ENCODE measurements at regions not wholly inside any gene's neighbourhood (a gene's known extent, or its start where the extent isn't known, plus 50 kb on each side); places are given as distances from the start of the nearest gene placed in this dataset.
A peak's percentile ranks its signal among the peaks of the same experiment; 100 is the strongest.
"Not testable (repeated sequence)": the region's sequence is repeated elsewhere in the genome, so short reads cannot be mapped to it uniquely, and the experiment has no call there.

DNA sequence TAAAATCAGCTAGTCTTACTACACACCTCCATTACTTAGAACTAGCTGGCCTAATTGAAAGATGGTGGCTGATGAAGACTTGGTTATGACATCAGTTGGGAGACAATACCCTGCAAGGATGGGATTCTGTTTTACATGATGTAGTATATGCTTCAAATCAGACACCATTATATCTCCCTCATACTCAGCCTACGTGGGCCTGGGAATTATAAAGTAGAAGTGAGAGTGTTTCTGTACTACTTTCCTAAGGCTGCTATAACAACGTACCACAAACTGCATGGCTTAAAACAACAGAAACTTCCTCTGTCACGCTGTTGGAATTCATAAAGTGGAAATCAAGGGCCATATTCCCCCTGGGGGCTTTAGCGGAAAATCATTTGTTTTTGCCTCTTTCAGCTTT, 190.4 kb downstream of the PAH start:
- DNase-seq, result no peak

DNA sequence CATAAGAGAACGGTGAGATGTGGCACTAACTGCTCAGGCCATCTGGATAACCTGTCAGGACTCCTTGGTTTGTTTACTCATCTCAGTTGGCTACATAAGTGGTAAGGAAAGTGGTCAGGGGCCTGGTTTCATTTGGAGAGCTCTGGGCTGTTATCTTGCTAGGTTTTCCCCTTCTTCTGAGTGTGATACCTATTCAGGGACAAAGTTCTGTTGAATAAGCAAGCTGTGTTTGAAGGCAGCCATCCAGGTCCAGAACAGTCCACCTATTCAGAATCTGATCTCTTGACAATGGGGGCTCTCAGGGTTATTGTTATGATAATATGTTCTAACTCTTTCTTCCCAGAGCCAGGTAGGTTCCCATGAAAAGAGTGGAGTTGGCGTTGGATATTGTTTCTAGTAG, 194.9 kb downstream of the PAH start:
- no peak for DNase-seq

GRCh38 chr12:102708108-102708507, 208.9 kb downstream of the PAH start:
- DNase-seq, result no peak

DNA sequence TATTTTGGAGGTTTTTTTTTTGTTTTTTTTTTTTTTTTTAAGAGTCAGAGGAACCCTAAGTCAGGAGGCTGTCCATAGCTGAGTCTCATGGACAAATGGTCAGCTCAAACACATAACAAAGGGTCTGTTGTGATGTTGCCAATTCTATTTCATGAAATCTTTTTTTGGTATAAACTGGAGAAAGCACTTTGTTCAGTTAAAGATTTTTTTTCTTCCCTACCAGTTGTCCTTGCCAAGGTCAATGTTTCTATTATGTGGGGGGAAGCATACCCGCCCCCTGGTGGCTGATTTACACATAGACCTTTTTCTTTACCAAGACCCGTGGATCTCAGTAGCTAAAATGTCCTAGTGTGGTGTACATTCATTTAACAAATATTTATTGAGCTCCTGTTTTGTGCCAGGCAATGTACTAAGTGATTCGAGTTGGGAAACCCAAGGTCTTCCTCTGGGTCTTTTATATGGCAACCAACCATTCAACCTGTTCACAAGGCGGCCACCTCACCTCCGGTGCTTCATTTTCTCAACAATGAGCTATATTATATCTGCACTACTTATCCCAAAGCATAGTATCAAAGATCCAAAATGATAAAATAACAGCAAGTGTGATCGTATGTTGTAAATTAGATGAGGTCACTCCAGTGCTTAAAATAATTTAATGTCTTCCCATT, 214.5 kb downstream of the PAH start:
- peak; percentile 10 to 35 for DNase-seq

DNA sequence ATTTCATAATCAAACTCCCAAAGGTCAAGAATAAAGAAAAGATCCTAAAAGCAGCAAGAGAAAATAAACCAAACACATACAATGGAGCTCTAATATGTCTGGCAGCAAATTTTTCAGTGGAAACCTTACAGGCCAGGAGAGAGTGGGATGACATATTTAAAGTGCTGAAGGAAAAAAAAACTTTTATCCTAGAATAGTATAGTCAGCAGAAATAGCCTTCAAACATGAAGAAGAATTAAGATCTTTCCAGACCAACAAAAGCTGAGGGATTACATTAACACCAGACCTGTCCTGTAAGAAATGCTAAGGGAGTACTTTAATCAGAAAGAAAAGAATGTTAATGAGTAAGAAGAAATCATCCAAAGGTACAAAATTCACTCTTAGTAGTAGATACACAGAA, 215.7 kb upstream of the IGF1 start:
- DNase-seq, result no peak

DNA sequence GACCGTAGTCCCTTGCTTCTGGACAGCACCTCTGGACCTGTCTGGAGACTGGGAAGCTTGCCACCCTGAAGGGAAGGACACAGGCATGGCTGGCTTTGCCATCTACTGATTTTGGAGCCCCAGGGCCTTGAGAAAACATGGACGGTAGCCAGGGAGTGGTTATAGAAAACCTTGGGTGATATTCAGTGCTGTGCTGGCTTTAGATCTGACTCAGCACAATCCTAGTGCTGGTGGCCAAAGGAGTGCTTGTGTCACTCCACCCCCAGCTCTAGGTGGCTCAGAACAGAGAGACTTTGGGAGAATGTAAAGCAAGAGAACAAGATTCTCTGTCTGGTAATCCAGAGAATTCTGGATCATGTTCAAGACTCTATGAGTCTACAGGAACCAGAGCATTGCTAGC, 214.5 kb upstream of the IGF1 start:
- no peak for DNase-seq

- DNase-seq, result no peak
Measured at GRCh38 chr12:102691773-102692555, 211.6 kb upstream of the IGF1 start.

DNA sequence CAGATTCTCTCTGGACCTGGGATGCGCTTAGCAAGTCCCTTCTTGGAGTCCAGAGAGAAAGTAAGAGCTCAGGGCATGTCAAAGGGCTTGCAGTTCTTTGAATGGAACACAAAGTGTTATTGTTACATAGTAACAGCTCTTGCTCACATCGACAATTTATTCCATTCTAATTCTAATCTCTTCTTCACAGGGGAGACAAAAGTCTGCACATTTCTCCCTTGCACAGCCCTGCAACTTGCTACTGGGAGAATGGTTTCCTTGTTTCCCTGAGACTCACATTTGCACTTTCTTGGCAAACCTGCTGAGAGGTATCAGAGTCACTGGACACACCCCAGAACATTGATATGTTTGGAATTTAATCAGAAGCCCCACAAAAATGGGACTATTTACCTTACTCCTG, 209.9 kb upstream of the IGF1 start:
- no peak for DNase-seq

GRCh38 chr12:102689701-102690100, 209.3 kb upstream of the IGF1 start:
- DNase-seq, result no peak

DNA sequence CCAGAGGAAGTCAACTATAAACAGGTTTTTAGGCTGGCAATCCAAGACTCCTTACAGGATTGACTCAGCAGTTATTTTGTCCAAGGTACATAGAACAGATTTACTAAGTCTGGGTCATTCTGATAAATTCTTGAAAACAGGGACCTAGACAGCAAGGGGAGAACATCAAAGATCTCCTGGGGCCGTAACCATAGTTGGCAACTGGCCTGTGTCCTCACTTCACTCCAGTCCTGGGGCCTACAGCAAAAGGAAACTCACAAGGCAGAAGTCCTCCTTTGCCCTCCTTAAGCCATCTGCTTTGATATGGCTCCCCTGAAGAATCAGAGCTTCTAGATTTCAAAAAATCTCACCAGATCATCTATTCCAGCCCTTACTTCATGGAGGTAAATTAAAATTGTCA, 207.2 kb upstream of the IGF1 start:
- no peak for DNase-seq

DNA sequence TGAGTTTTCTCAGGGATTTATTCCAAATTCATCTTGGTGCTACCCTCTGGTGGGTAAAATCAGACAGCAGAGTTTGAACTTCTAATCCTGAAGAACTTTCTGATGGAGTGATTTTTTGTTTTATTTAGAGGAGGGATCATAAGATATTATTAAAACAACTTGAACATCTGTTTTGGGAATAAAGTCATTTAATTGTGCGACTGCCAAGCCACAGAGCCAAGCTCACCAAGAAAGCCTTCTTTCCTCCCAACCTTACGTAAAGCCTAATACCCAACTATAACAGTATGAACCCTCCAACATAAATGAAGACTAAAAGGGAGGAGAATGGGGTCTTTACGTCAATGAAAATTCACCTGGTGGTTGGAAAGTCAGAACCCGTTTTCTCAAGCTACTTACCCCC, 205.5 kb upstream of the IGF1 start:
- no peak for DNase-seq

DNA sequence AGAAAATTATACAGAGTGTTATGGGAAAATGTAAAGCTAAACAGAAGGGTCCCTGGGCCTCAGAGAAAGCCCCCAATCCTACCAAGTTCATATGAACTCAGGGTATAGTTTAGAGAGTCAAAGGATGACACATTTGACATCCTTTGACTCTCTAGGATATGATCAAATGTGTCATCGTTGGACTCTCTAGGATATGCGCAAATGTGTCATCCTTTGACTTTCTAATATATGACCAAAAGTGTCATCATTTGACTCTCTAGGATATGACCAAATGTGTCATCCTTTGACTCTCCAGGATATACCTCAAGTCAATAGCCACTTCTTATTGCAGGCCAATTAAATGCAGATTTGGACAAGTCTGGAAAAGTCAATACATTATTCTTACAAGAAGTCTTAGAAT, 204.8 kb upstream of the IGF1 start:
- no peak for DNase-seq

DNA sequence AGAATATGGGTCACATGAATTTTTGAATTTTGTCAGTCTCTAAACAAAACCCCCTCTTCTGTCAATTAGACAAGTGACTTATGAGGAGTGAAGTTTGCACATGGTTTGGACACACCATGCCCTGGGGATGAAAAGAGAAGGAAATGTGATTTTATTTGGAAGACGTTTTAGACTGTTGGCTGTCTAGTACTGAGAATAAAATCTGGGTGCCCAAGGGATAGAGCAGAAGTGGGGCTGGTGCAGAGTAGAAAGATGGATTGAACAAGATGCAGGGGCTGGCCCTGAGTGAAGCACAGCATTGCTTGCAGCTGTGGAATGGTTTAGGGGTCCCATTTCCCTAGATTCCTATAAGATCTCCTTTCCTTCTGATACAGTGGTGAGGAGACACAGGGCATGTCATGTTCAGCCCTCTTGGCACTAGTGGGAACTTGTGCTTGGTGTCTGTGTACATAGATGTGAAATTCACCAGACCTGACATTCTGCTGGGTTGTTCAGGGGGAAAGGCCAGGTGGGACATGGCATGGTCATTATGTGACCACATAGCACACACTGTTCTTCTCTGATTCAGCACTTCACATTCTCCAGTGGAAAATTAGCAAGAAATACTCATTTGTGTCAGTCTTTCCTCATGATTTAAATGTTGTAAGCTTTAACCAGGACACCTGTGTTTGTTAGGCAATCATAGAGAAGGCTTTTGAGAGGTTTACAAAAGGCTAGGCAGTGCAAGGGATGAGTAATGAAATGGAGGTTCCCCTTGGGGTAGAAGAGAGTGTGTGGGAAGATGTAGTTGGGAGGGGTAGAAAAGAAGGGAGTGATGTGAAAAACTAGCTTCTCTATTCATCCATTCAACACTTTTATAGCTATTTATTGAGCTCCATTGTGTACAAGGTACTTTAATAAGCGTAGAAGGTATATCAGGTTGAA, 202.3 kb upstream of the IGF1 start:
- no peak for DNase-seq

GRCh38 chr12:102681747-102682146, 201.4 kb upstream of the IGF1 start:
- DNase-seq, result no peak

DNA sequence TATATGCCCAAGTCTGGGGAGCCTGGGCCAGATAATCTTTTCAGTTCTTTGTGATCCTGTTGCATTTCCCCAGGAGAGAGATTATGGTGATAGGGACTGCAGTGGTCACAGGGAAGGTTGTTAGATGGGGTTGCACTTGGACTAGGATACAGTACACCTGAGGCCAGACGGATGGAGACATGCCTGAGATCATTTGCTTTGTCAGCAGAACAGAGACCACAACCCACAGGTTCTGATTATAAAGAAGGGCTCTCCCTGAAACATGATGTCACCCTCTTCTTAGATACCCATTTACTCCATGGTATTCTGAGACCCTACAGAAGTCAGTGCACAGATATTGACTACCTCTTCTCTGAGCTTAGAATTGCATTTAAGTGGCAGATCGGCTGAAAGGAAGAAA, 200.9 kb upstream of the IGF1 start:
- DNase-seq, result no peak

DNA sequence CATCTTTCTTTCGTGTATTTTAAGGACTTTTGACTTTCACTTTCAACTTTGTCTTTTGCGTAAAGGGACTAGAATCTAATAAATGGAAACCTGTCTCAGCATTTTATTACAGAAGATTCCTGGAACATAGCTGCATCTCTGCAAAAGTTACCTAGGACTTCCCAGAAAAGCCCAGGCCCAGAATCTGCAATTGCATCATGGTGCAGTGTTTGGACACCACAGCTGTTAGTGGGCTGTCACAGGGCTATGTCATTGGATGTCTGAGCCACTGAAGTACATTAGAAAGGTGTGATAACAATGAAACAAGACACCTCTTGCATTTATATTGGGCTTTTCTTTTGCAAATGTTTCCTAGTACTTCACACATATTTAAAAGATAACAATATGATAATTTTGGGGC, 199.9 kb upstream of the IGF1 start:
- no peak for DNase-seq

DNA sequence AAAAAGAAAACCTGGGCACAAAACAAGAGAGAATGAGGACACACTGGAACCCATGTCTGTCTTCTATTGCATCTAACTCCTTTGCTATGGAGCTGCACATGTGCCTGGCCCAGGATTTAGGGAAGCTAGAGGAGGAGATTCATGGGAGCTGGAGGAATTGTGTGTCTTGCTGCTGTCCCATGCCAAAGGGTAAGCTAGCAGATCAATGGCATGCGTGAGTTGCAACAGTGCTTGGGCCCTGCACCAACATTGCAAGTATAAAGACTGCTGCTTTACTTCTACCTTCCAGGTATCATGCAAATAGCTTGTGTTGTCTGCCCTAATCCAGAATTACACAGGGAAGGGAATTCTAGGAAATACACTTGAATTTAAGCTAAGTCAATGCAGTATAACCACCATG, 196.4 kb upstream of the IGF1 start:
- DNase-seq, result no peak

GRCh38 chr12:102675672-102676071, 195.3 kb upstream of the IGF1 start:
- no peak for DNase-seq

DNA sequence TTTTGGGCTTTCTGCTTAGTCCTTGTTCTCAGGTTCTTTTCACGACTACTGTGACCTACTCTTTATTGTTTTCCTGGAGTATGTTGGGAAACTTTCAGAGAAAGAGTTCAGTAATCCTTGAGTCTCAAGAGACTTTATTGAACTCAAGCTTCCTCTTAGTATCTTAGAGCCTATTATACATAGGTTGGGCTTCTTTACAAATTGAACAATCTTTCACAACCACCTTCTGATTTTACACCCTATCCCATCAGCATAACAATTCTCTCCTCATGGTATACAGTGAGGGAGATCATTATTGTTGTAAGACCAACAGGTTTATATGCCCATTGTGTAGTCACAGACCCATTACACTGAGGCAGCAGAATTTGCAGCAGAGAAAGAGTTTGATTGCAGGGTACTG, 193.2 kb upstream of the IGF1 start:
- DNase-seq, result no peak

GRCh38 chr12:102672212-102672611, 191.8 kb upstream of the IGF1 start:
- not testable (repeated sequence) for DNase-seq

DNA sequence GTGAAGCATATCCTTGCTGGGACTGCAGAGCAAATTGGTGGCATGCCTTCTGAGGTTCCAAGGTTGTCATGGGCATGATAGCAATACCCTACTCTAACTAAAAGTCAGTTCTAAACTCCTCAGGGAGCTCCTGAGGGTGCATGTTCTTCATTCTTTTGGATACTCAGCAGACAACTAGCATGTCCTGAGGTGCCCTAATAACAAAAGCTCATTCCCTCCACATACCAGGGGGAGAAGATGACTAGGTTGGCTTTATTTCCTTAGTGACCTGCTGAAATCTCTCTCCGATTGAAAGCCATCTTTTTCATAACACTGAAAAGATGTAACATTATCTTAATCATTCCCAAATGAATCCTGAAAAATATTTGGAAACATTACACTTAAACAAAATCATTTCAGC, 188.7 kb upstream of the IGF1 start:
- DNase-seq, result no peak

DNA sequence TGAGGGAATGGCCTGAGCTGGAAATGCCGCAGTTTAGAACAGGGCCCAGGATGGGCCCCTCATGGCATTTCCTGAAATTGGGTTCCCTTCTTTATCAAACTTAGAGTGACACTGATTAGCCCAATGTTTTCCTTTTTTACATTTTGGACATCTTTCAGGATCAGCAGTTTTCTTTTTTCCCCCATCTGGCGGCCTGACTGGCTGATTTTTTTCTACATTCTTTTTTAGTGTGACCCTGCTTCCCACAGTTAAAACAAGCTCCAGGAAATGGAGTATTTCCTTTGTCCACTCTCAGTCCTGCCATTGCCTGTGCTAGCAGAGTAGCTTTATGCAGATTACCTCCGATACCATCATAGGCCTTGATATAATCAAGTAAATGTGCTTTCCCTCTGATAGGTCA, 185.8 kb upstream of the IGF1 start:
- DNase-seq, result not testable (repeated sequence)

- DNase-seq, result no peak
Measured at GRCh38 chr12:102659200-102659911, 179.0 kb upstream of the IGF1 start.
